Activated naive CD4-positive, alpha-beta T cell treated with anti-CD3 and anti-CD28 coated beads, Interleukin-2, amount 50 U/mL, for 72 hours (primary cell): ENCODE measurements at regions not wholly inside any gene's neighbourhood (a gene's known extent, or its start where the extent isn't known, plus 50 kb on each side); places are given as distances from the start of the nearest gene placed in this dataset.

Source experiments
- ATAC-seq, 2 donors: fragments of 150-1000 bp; cut with Tn5 transposase; 2 replicates each; pipeline ENCODE4 v1.10.0; 2021; ENCODE audit warnings: mild to moderate bottlenecking in 2 of 2, moderate library complexity in 2 of 2
- DNase-seq, 2 donors: peaks; one replicate each; pipeline ENCODE4 v3.0.0; 2021 to 2022; ENCODE audit warnings: low spot score in 2 of 2
- H3K27ac Mint-ChIP-seq, 2 donors: one replicate each; pipeline ENCODE4 v1.8.0; 2022; ENCODE audit warnings: mild to moderate bottlenecking in 2 of 2, mixed read lengths in 2 of 2
- H3K36me3 Mint-ChIP-seq, 2 donors: one replicate each; pipeline ENCODE4 v1.8.0; 2022; ENCODE audit warnings: mixed read lengths in 2 of 2
- H3K9me3 Mint-ChIP-seq, 2 donors: one replicate each; pipeline ENCODE4 v1.8.0; 2022; ENCODE audit warnings: mixed read lengths in 2 of 2

DNA sequence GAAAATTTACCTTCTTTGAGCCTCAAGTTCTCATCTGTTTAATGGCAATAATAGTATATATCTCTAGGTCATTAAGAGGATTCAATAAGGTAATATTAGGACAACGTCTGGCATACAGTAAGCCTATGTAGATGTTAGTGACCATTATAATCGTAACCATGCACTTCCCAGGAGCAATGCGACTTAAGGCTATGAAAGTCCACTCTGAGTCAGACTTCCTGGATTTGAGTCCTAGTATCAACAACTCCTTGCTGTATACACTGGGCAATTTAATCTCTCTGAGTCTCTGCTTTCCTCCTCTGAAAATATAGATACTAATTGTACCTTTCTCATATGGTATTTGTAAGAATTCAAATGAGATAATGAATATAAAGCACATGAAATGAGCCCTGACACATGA lies 168.1 kb upstream of the HDDC2 start:
- H3K27ac Mint-ChIP-seq = no peak overlapping the region
- ATAC-seq = no peak
- peaks cover 0 to 2% of the 10 kb centered on the region in 2 donors for H3K9me3 Mint-ChIP-seq

DNA sequence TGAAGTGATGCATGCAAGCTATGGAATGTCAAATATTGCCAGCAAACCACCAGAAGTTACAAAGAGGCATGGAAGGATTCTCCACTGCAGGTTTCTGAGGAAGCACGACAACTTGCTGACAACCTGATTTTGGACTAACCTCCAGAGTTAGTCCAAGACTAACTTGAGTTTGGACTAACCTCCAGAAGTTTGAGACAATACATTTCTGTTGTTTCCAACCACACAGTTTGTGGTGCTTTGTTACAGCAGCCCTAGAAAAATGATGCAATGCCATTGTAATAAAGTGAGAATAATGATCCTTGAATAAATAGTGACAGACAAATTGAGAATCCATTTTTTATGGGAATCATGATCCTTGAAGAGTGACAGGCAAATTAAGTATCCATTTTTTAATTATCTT lies 169.9 kb upstream of the HDDC2 start:
- no peak for DNase-seq
- ATAC-seq = no peak
- no peaks in the 10 kb centered on the region for H3K36me3 Mint-ChIP-seq
- H3K27ac Mint-ChIP-seq = no peak overlapping the region
- H3K9me3 Mint-ChIP-seq = no peaks in the 10 kb centered on the region

More for the DNA sequence above, 168.1 kb upstream of the HDDC2 start:
- H3K36me3 Mint-ChIP-seq = peaks cover 0 to 3% of the 10 kb centered on the region in 2 donors
- DNase-seq = no peak

DNA sequence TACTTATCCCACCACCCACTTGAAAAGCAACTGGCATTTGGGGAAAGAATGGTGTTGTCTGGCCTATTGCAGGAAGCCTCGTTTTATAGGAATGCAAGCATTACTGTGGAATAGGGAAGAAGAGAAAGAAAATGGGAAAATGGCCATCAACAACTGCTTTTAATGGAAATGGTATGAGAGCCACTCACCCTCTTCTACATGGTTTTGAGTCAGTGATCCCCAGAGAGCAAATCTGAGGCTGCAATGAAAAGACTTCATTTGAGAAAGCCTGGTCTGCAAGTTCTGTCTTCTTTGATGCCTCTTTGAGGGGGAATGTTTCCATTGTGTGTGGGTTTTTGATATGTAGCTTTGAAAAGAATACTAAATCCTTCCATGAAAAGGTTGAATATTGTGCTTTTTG lies 172.3 kb upstream of the HDDC2 start:
- Mint-ChIP-seq H3K36me3 (no peaks in the 10 kb centered on the region), H3K9me3 (no peaks in the 10 kb centered on the region), H3K27ac (no peak overlapping the region)
- DNase-seq (no peak), ATAC-seq (no peak)

DNA sequence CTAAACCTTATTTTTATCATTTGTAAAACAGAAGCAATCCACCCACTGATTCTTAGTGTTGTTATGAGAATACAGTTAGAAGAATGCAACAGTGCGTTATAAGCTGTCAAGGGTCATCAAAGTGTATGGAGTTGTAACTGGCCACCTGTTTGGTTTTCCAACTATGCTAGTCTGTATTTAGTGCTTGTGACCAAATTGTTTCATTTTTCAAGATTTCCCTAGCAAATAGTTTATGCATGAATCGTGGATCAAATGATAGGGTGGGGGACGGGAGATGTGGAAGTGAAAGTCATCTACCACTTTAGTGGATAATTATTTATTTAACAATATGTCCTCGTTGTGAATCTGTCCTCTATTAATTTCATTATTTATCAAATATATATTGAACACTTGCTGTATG lies 175.4 kb upstream of the HDDC2 start:
- Mint-ChIP-seq H3K27ac (no peak overlapping the region), H3K9me3 (no peaks in the 10 kb centered on the region), H3K36me3 (no peaks in the 10 kb centered on the region)
- DNase-seq = no peak
- ATAC-seq = no peak

DNA sequence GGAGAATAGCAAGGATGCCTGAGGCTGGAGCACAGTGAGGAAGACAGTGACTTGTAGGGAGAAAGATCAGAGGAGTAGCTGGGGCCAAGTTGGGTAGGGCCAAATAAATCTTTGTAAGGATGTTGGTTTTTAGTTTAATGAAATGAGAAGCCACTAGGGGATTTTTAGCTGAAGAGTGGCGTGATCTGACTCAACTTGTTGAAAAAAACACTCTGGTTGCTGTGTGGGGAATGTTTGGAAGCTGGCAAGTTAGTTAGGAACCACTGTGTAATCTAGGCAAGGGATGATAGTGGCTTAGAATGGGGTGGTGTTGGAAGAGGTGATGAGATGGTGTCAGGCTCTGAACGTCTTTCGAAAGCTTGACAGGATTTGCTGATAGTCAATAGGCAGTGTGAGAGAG lies 176.1 kb upstream of the HDDC2 start:
- H3K9me3 Mint-ChIP-seq = no peaks in the 10 kb centered on the region
- ATAC-seq = no peak
- no peak overlapping the region for H3K27ac Mint-ChIP-seq
- H3K36me3 Mint-ChIP-seq = no peaks in the 10 kb centered on the region
- DNase-seq = no peak

DNA sequence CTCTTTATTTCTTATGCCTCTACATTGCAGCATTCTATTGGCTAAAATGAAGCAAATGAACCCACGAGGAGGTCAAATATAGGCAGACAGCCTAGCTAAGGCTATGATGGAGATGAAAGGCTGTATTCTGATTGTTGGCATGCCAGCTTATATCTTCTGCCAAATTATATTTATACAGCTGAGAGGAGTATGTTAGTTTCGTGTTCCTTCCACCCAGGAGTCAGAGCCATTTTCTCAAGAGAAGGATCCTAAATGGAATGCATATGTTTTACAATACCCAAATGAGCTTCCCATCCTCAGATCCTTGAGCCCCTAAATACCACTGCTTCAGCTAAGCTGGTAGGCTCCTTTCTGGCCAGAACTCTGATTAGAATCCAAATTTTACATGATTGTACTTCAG lies 178.4 kb upstream of the HDDC2 start:
- no peaks in the 10 kb centered on the region for H3K9me3 Mint-ChIP-seq
- no peak overlapping the region for H3K27ac Mint-ChIP-seq
- H3K36me3 Mint-ChIP-seq = no peaks in the 10 kb centered on the region
- DNase-seq (no peak), ATAC-seq (no peak)

DNA sequence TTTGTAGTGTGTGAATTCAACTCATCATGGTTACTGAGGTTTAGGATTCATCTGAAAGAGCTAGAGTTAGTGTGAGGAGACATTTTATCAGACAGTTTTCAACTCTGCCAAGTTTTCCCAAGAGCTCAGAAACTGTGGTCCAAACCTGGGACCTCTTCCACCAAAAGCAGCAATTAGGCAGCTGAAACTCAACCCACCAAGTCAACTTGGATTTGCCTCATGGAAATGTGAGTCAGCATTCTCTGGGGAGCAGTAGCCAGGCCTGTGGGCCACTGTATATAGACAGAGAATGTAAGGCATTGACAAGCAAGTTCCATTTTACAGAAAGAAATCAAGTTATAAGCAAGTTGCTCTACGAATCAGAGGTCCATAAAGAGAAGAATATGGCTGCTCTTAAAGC lies 178.8 kb upstream of the HDDC2 start:
- DNase-seq (no peak), ATAC-seq (no peak)
- H3K36me3 Mint-ChIP-seq = no peaks in the 10 kb centered on the region
- no peak overlapping the region for H3K27ac Mint-ChIP-seq
- no peaks in the 10 kb centered on the region for H3K9me3 Mint-ChIP-seq

DNA sequence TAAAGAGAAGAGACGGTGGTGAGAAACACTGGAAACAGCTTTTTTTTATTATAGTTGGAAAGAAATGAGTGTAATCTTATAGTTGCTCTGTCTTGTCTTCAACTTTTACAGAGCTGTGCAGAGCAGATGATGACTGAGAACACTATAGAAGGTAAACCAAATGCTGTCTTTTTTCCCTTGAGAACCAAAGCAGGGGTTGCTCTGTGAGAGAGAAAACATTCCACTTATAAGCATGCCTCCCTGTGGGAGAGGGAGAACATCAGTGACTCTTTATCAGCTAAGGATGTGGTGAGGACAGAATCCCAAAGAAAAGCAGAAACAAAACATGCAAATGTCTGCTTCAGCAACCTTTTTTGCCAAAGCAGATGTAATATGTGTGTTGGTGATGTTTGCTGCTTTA lies 179.3 kb upstream of the HDDC2 start:
- Mint-ChIP-seq H3K27ac (no peak overlapping the region), H3K36me3 (no peaks in the 10 kb centered on the region), H3K9me3 (no peaks in the 10 kb centered on the region)
- ATAC-seq (no peak), DNase-seq (no peak)

DNA sequence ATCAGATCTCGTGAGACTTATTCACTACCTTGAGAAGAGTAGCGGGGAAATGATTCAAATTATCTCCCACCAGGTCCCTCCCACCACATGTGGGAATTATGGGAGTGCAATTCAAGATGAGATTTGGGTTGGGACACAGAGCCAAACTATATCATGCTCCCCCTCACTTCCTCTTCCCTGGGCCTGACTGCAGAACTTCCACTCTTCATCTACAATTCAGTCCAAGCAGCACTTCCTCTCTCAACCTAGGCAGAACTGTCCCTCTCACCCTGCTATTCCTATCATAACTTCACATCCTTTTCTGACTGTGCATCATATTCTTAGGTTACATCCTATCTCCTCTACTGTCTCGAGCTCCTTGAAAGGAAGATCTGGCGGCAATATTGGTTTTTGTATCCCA lies 184.0 kb upstream of the HDDC2 start:
- H3K27ac Mint-ChIP-seq = no peak overlapping the region
- no peak for DNase-seq
- ATAC-seq = no peak
- H3K9me3 Mint-ChIP-seq = no peaks in the 10 kb centered on the region
- no peaks in the 10 kb centered on the region for H3K36me3 Mint-ChIP-seq

DNA sequence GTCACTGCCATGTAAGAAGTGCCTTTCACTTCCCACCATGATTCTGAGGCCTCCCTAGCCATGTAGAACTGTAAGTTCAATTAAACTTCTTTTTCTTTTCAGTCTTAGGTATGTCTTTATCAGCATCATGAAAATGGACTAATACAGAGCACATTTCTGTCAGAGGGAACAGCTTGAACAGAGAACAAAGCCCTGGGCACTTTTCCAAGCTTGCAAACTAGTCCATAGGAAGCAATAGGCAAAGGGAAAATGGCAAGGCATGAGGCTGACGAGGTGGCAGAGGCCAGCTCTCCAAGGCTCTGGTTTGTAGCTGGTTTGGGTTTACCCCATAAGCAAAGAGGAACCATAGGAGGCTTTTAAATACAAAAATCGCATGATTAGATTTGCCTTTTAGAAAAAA lies 185.1 kb upstream of the HDDC2 start:
- no peaks in the 10 kb centered on the region for H3K9me3 Mint-ChIP-seq
- DNase-seq (no peak), ATAC-seq (no peak)
- no peak overlapping the region for H3K27ac Mint-ChIP-seq
- H3K36me3 Mint-ChIP-seq = no peaks in the 10 kb centered on the region

DNA sequence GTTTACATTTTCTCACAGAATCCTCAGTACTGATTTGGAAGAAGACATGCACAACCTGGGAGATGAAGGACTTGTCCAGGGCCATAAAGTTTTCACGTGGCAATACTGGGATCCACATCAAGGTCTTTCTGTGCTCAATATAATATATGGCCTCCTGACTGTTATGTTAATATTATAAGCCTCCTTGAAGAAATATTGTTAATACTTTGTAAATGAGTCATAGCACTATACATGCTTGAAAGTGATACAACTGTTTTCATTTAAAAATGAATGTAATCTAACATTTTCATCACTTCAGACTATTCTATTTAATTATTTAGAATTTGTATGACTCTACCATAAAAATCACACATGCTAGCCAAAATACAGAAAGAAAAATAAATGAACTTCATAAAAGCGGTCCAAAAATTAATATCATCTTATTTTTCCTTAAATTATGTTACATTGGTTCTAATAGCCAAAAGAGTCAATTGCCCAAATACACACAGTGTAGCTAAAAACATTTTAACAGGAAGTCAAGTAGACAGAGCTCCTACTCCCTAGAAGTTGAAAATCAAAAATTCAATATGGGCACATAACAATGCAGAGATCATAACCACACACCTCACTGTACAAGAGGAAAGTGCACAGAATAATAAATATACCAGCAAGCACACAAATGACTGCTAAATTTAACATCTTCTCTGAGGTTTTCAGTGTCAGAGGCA lies 188.0 kb upstream of the HDDC2 start:
- ATAC-seq (no peak), DNase-seq (no peak)
- Mint-ChIP-seq H3K36me3 (no peaks in the 10 kb centered on the region), H3K27ac (no peak overlapping the region), H3K9me3 (no peaks in the 10 kb centered on the region)

DNA sequence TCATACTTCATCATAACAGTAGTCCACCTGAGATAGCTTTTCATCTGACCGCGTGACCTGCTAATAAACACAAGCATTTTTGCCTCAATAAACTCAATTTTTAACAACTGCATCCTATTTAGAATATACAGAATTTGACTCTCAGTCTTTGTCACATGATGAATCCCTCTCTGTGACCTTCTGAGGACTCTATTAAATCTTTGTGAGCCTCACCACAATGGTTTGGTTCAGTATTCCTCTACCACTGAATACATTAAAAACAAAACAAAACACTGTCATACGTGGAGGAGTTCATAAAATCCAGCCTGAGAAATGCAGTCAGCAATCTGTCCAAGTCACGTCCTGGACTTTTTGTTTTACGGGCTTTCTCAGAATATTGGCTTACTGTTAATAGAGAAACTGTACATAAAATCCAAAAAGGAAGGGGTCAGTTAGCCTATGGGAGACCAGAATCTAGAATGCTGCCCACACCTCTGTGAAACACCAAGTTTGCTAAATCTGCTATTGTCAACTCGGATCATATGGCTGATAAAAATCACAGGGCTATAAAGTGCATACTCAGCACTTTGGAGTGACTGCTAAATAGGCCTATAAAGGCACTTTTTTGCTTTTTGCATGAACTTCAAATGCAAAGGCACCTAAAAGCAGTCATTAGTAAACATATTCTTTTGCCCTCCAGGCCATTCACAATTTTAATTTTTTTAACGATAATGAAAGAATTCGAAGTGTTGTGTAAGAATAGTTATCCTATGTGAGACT lies 190.3 kb upstream of the HDDC2 start:
- ATAC-seq = no peak
- Mint-ChIP-seq H3K9me3 (no peaks in the 10 kb centered on the region), H3K27ac (no peak overlapping the region)

DNA sequence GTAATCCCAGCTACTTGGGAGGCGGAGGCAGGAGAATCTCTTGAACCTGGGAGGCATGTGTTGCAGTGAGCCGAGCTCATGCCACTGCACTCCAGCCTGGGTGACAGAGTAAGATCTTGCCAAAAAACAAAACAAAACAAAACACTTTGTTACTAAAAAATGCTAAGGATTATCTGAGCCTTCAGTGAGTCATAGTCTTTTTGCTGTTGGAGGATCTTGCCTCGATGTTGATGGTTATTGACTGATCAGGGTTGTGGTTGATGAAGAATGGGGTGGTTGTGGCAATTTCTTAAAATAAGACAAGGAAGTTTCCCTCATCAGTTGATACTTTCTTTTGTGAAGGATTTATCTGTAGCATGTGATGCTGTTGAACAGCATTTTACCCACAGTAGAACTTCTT lies 196.8 kb upstream of the HDDC2 start:
- Mint-ChIP-seq H3K9me3 (no peaks in the 10 kb centered on the region), H3K27ac (no peak overlapping the region), H3K36me3 (no peaks in the 10 kb centered on the region)
- DNase-seq (no peak), ATAC-seq (no peak)

More for the DNA sequence above, 190.3 kb upstream of the HDDC2 start:
- H3K36me3 Mint-ChIP-seq = no peaks in the 10 kb centered on the region
- no peak for DNase-seq

DNA sequence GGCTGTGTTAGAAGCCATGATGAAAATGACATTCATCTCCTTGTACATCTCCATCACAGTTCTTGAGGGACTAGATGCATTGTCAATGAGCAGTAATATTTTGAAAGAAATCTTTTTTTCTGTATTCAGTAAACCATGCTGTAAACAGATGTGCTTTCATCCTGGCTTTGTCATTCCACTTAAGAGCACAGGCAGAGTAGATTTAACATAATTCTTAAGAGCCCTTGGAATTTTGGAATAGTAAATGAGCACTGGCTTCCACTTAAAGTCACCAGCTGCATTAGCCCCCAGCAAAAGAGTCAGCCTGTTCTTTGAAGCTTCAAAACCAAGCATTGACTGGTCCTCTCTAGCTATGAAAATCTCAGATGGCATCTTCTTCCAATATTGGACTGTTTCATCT lies 197.8 kb upstream of the HDDC2 start:
- DNase-seq (no peak), ATAC-seq (no peak)
- Mint-ChIP-seq H3K27ac (no peak overlapping the region), H3K9me3 (no peaks in the 10 kb centered on the region), H3K36me3 (no peaks in the 10 kb centered on the region)

DNA sequence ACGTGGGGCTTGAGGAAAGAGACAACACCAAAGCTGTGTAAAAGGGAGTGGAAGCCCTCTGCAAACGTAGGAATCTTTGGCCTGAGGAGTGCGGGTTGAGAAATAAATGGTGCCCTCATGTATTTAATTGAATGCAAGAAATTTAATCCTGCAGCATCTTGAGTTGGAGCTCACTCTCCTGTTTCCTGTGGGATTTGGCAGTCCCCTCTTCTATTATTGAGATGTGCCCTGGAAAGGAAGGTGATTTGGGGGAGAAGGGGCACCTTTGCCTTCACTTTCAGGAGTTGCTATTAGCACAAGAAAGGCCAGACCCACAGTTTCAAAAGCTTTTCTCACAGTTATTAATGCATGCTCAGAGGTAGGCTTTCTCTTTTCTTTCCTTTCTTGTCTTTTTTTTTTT lies 201.4 kb upstream of the HDDC2 start:
- Mint-ChIP-seq H3K36me3 (no peaks in the 10 kb centered on the region), H3K27ac (no peak overlapping the region), H3K9me3 (no peaks in the 10 kb centered on the region)
- ATAC-seq (no peak), DNase-seq (no peak)

DNA sequence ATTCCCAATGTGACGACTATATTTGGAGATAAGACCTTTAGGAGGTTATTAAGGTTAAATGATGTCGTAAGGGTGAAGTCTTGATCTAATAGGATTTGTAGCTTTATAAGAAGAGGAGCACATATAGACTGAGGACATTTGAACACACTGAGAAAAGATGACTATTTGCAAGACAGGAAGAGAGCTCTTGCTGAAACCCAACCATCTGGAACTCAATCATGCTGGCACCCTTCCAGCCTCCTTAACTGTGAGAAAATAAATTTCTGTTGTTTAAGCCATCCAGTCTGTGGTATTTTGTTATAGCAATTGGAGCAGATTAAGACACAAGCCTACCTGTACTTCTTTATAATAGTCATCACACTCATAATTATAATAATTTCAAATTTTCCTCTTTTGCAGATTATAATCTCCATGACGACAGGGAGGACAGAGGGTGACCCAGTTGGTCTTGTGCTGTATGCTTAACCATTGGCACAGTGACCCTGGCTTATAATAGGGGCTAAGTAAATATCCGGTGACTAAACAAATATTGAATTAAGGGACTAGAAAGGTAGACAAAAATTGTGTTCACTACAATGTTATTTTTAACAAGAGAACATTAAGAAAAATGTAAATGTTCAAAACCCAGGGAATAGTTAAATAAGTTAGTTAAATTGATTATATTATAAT lies 206.4 kb upstream of the HDDC2 start:
- ATAC-seq = no peak
- Mint-ChIP-seq H3K9me3 (no peaks in the 10 kb centered on the region), H3K27ac (no peak overlapping the region), H3K36me3 (no peaks in the 10 kb centered on the region)
- no peak for DNase-seq

DNA sequence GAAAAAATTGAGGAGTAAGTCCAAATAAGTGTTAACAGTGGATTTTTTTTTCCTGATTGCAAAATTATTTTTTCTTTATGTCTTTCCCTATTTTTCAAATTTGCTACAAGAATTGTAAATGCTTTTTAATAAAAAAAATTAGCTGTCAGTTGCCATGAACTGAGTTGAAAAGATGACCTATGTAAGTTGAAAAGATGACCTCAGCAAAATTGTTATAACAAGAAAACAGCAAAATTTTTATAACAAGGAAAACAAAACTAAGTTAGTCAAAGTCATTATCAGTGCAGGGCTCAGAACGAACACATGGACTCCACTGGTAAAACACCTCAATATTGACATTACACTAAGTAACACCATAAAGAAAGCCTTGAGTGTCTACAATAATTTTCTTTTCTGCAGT lies 207.0 kb upstream of the HDDC2 start:
- ATAC-seq (no peak), DNase-seq (no peak)
- H3K27ac Mint-ChIP-seq = no peak overlapping the region
- H3K36me3 Mint-ChIP-seq = no peaks in the 10 kb centered on the region
- no peaks in the 10 kb centered on the region for H3K9me3 Mint-ChIP-seq

DNA sequence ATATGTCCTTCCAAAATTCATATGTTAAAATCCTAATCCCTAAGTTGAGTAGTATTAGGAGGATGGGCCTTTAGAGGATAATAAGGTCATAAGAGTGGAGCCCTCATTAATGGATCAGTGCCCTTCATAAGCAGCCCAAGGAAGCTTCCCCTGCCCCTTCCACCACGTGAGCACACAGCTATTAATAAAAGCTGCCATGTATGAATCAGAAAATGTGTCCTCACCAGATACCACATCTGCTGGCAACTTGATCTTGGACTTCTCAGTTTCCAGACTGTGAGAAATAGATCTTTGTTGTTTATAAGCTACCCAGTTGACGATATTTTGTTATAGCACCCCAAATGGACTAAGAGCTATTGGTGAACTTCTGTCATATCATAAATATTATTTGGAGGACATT lies 207.7 kb upstream of the HDDC2 start:
- no peak for ATAC-seq
- Mint-ChIP-seq H3K36me3 (no peaks in the 10 kb centered on the region), H3K9me3 (no peaks in the 10 kb centered on the region), H3K27ac (no peak overlapping the region)
- no peak for DNase-seq
